ENCODE measurements at regions not wholly inside any gene's neighbourhood (a gene's known extent, or its start where the extent isn't known, plus 50 kb on each side); places are given as distances from the start of the nearest gene placed in this dataset.

DNA sequence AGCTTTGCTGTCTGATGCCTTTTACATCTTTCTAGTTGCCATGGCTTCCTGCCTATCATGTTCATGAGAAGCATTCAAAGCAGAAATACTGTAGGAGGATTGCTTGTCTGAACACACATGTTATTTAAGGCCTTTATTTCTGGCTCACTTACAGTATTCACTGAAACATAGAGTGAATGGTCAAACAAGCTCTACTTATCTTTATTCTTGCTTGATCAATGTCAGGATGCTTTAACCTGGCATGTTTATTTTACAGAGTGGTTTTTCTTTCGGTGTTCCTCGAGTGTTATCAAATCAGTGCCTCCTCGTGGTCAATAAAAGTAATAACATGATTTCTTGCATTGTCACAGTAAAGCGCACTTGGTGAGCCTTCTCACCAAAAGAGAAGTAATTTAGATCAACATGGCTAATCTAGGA is 73.5 kb upstream of the PCDH17 start:
- Histone ChIP-seq H3K9me3 (no peaks in the 10 kb centered on the region), H3K4me1 (no peaks in the 10 kb centered on the region), H3K4me3 (ENCODE audit: low read depth, low read length) (no peak overlapping the region), H3K36me3 (no peaks in the 10 kb centered on the region), H3K27me3 (no peaks in the 10 kb centered on the region)
- DNase-seq = no peak
- TF ChIP-seq, protein P1, sequence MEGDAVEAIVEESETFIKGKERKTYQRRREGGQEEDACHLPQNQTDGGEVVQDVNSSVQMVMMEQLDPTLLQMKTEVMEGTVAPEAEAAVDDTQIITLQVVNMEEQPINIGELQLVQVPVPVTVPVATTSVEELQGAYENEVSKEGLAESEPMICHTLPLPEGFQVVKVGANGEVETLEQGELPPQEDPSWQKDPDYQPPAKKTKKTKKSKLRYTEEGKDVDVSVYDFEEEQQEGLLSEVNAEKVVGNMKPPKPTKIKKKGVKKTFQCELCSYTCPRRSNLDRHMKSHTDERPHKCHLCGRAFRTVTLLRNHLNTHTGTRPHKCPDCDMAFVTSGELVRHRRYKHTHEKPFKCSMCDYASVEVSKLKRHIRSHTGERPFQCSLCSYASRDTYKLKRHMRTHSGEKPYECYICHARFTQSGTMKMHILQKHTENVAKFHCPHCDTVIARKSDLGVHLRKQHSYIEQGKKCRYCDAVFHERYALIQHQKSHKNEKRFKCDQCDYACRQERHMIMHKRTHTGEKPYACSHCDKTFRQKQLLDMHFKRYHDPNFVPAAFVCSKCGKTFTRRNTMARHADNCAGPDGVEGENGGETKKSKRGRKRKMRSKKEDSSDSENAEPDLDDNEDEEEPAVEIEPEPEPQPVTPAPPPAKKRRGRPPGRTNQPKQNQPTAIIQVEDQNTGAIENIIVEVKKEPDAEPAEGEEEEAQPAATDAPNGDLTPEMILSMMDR (IDR thresholded peaks at IDR 0.05; ENCODE audit: low read depth, low read length) = peak; percentile 52

DNA sequence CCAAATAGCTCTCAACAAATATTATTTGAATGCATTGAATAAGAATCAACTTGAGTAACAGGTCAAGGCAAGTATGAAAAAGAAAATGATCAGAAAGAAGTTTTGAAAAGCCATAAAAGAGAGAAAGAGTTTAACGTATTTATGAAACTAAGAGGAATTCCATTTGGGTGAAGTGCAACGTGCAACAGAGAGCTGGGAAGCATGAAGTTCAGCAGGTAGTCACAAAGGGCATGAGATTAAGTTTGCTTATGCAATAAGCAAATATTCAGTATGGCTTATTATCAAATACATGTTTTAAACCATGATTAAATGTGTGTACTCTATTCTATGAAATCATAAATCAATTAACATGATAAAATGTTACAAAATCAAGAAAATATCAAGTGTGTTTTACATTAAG is 62.7 kb upstream of the PCDH17 start:
- DNase-seq = no peak
- TF ChIP-seq, protein P1 (IDR thresholded peaks at IDR 0.05; ENCODE audit: low read depth, low read length) = no peak
- no peaks in the 10 kb centered on the region; the same call in 1 of the 2 replicates for H3K9me3 ChIP-seq
- H3K4me1 ChIP-seq = no peaks in the 10 kb centered on the region
- H3K36me3 ChIP-seq = no peaks in the 10 kb centered on the region
- H3K27me3 ChIP-seq = no peaks in the 10 kb centered on the region
- H3K4me3 ChIP-seq (ENCODE audit: low read depth, low read length) = no peak overlapping the region

DNA sequence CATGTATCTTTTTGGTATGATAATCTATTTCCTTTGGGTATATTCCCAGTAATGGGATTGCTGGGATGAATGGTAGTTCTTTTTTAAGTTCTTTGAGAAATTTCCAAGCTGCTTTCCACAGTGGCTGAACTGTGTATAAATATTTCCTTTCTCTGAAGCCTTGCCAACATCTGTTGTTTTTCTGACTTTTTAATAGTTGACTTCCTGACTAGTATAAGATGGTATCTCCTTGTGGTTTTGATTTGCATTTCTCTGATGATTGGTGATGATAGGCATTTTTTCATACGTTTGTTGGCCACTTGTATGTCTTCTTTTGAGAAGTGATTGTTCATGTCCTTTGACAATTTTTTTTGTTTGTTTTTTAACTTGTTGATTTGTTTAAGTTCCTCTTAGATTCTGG is 61.6 kb upstream of the PCDH17 start:
- H3K9me3 ChIP-seq = no peaks in the 10 kb centered on the region; the same call in 1 of the 2 replicates
- no peaks in the 10 kb centered on the region for H3K4me1 ChIP-seq
- no peak for DNase-seq
- TF ChIP-seq, protein P1 (IDR thresholded peaks at IDR 0.05; ENCODE audit: low read depth, low read length) = no peak
- no peak overlapping the region for H3K4me3 ChIP-seq (ENCODE audit: low read depth, low read length)
- H3K36me3 ChIP-seq = no peaks in the 10 kb centered on the region
- no peaks in the 10 kb centered on the region for H3K27me3 ChIP-seq

Data from BE2C (cell line).